Small intestine (tissue), 7 donors: ENCODE measurements at regions not wholly inside any gene's neighbourhood (a gene's known extent, or its start where the extent isn't known, plus 50 kb on each side); places are given as distances from the start of the nearest gene placed in this dataset.

Source experiments
- DNase-seq, 2 donors: peaks; one replicate each; pipeline versions ENCODE4 v3.0.0 to v3.0.0-alpha.2; 2013
- FAIRE-seq: peaks from 2 replicates; lab custom pipeline; 2012; peaks lifted over from hg19 to GRCh38; lab: Jason Lieb, UNC
- H3K27ac ChIP-seq, 3 donors: one replicate each; pipeline ENCODE4 v1.5.1; 2013; ENCODE audit warnings: low read length in 2 of 3, mild to moderate bottlenecking in 2 of 3, control low read depth in 1 of 3, inconsistent platforms in 1 of 3, low read depth in 1 of 3, moderate library complexity in 1 of 3
- H3K27me3 ChIP-seq, 3 donors: one replicate each; pipeline ENCODE4 v1.6.1; 2013; ENCODE audit warnings: low read length in 3 of 3, inconsistent platforms in 1 of 3; ENCODE audit not compliant: control insufficient read depth in 3 of 3, insufficient read depth in 3 of 3
- H3K36me3 ChIP-seq, 3 donors: one replicate each; pipeline ENCODE4 v1.6.1; 2013; ENCODE audit warnings: low read length in 3 of 3, inconsistent platforms in 1 of 3, low read depth in 1 of 3, mild to moderate bottlenecking in 1 of 3, moderate library complexity in 1 of 3; ENCODE audit not compliant: control insufficient read depth in 3 of 3, insufficient read depth in 2 of 3
- H3K4me1 ChIP-seq, 3 donors: one replicate each; pipeline ENCODE4 v1.6.1; 2013; ENCODE audit warnings: low read length in 2 of 3, inconsistent platforms in 1 of 3, low read depth in 1 of 3, mild to moderate bottlenecking in 1 of 3, moderate library complexity in 1 of 3; ENCODE audit not compliant: control insufficient read depth in 3 of 3, insufficient read depth in 2 of 3
- H3K4me3 ChIP-seq, 3 donors: one replicate each; pipeline ENCODE4 v1.5.1; 2013; ENCODE audit warnings: low read length in 3 of 3, control low read depth in 1 of 3, inconsistent platforms in 1 of 3, low read depth in 1 of 3, mild to moderate bottlenecking in 1 of 3, moderate library complexity in 1 of 3
- H3K9me3 ChIP-seq, 2 donors: one replicate each; pipeline ENCODE4 v1.6.1; 2013; ENCODE audit warnings: low read depth in 1 of 2, low read length in 1 of 2; ENCODE audit not compliant: control insufficient read depth in 2 of 2, insufficient read depth in 1 of 2
- WGBS, 3 donors: extraction: QIAGEN DNeasy Blood & Tissue Kit; methylation state at CpG; one replicate each; pipeline ENCODE4 v1.1.7; 2013; 5-methylcytosine and 5-hydroxymethylcytosine counted together
- donor health status: healthy with polysubstance abuse.
- donor health status: control.
- donor health status: control.
- donor health status: Bipolar disorder and iron deficiency.
- donor health status: healthy.

- no peak overlapping the region for H3K27ac ChIP-seq
- H3K4me3 ChIP-seq: no peak overlapping the region
- WGBS, 3 donors: 46 to 63% (median 58%) methylated on average over 3 of the region's 3 CpGs
- no peak for DNase-seq
- H3K9me3 ChIP-seq: no peaks in the 10 kb centered on the region
- no peak for FAIRE-seq
- H3K36me3 ChIP-seq: no peaks in the 10 kb centered on the region
- no peaks in the 10 kb centered on the region for H3K27me3 ChIP-seq
- H3K4me1 ChIP-seq: no peaks in the 10 kb centered on the region
Observed at GRCh38 chr6:104599821-104600638, 259.7 kb downstream of the HACE1 start.

- no peak for DNase-seq
- no peak for FAIRE-seq
- Histone ChIP-seq H3K4me3 (no peak overlapping the region), H3K27ac (no peak overlapping the region), H3K4me1 (no peaks in the 10 kb centered on the region), H3K27me3 (no peaks in the 10 kb centered on the region), H3K9me3 (no peaks in the 10 kb centered on the region), H3K36me3 (no peaks in the 10 kb centered on the region)
- WGBS, 3 donors: 39 to 64% (median 54%) methylated on average over 4 of the region's 4 CpGs
Observed at GRCh38 chr6:104597541-104598050, 262.1 kb downstream of the HACE1 start.

DNA sequence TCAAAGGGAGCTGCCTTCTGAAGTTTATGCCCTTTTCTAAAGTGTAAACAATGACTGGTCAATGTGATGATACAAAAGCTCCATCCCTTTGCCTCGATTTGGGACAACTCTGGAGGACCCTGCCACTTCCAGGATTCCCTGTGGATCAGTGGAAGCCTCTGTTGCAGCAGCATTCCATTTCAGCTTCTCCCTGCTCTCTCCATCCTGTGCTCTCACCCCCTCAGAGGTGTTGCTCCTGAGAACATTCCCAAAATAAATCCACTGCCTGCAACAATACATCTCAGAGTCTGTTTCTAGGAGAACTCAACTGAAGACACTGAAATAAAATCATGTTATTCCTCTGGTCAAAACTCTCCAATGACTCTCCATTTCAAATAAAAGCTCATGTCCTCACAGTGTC is 263.6 kb downstream of the HACE1 start:
- Histone ChIP-seq H3K27ac (no peak overlapping the region), H3K4me3 (no peak overlapping the region), H3K4me1 (no peaks in the 10 kb centered on the region), H3K9me3 (no peaks in the 10 kb centered on the region), H3K27me3 (no peaks in the 10 kb centered on the region), H3K36me3 (no peaks in the 10 kb centered on the region)
- DNase-seq (no peak), FAIRE-seq (no peak)
- WGBS, 3 donors: 4 to 38% (median 19%) methylated on average over 1 of the region's 1 CpG

DNA sequence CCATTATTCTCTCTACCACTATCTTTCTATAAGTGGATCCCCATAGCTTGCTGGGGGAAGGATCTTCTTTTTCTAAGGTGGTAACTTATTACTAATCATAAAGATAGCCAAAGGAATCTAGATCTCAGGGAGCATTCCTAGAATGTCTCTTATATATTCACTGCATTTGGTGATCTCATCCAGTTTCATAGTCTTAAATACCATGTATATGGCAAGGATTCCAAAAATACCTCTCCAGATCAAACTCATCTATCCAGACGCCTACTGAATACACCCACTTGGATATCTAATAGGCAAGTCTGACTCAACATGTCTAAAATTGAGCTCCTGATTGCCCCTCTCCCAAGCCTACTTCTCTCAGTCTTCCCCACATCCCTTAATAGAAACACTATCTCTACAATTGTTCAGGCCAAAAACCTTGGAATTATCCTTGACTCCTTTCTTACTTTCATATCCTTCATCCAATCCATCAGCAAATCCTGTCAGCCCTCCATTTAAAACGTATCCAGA is 264.4 kb downstream of the HACE1 start:
- Histone ChIP-seq H3K4me3 (no peak overlapping the region), H3K27me3 (no peaks in the 10 kb centered on the region), H3K27ac (no peak overlapping the region), H3K36me3 (no peaks in the 10 kb centered on the region), H3K9me3 (no peaks in the 10 kb centered on the region), H3K4me1 (no peaks in the 10 kb centered on the region)
- 64 to 84% (median 69%) methylated on average over 2 of the region's 2 CpGs for WGBS, 3 donors
- FAIRE-seq (no peak), DNase-seq (no peak)

DNA sequence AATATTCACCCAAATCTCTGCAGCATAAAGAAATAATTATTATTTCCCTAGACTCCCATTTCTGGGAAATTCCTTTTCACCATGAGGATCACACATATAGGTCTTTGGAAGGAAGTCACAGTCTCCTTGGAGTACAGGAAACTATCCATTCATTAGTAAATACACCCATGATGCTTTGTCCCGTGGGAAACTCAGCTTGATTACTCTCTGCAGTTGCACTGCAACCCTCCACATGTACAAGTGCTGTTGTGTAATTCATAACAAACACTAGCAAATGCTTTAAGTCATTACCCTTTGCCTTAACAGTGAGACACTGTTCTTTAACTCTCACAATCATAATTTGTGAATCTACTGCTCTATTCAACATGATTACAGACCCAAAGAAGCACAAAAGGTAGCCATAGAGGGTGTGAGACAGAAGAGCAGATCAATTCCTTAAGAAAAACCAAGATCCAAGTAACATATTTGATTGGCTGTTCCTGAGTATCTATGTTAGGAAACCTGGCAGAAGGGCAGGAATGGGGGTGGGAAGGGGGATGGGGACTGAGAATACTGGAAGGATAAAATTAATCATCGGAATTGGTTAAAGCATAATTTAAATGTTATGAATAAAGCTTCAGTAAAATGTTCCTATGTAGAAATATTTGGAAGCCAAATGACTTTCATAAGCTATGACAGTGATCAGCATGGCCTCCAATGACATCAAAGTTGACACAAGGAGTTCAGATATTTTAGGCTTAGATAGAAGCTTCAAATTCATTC is 268.0 kb downstream of the HACE1 start:
- Histone ChIP-seq H3K27me3 (no peaks in the 10 kb centered on the region), H3K4me3 (no peak overlapping the region), H3K27ac (no peak overlapping the region), H3K4me1 (no peaks in the 10 kb centered on the region), H3K9me3 (no peaks in the 10 kb centered on the region), H3K36me3 (no peaks in the 10 kb centered on the region)
- DNase-seq (no peak), FAIRE-seq (no peak)
- 44 to 53% (median 52%) methylated on average over 2 of the region's 2 CpGs for WGBS, 3 donors

DNA sequence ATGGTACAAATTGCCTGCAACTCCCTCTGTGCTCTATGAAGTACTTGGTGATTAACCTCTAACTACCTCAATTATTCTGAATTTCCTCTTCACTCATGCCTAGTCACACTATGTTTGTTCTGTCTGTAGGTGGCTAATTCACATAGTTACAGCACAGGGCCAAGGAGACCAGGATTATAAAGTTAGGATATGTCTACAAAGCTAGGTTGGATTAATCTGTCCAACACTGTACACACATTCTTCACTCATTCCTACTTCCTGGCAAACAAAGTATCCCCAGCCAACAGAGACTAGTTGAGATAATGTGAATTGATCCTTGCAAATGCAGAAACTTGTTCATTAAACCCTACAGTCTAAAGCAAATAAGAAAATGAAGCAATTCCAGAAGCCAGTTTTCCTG is 269.8 kb downstream of the HACE1 start:
- FAIRE-seq (no peak), DNase-seq (peak in 1 of 2 donors; percentile 5)
- no peaks in the 10 kb centered on the region for H3K4me1 ChIP-seq

DNA sequence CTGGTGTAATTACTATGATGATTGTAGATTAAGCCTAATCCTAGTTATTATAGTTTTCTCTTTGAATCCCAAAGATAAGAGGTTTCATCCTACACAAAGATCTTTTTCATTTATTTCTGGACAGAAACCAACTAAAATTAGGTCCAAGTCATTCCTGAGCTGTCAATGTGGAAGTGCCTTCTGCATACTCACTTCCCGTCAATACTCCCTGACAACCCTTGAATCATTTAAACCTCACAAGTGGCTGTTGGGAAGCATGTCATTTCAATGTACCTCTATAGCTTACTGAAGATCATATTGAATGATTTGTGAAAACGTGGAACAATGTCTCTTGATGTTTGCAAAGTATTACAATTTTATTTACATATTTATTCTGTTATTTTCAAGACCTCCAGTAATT is 274.1 kb downstream of the HACE1 start:
- no peak for FAIRE-seq
- H3K27me3 ChIP-seq: no peaks in the 10 kb centered on the region
- H3K27ac ChIP-seq: no peak overlapping the region
- H3K9me3 ChIP-seq: no peaks in the 10 kb centered on the region
- DNase-seq: no peak
- H3K4me3 ChIP-seq: no peak overlapping the region
- WGBS, 3 donors: 28 to 56% (median 34%) methylated on average over 2 of the region's 2 CpGs
- no peaks in the 10 kb centered on the region for H3K36me3 ChIP-seq
- H3K4me1 ChIP-seq: no peaks in the 10 kb centered on the region

More for the DNA sequence above, 269.8 kb downstream of the HACE1 start:
- Histone ChIP-seq H3K36me3 (no peaks in the 10 kb centered on the region), H3K4me3 (no peak overlapping the region), H3K9me3 (no peaks in the 10 kb centered on the region), H3K27me3 (no peaks in the 10 kb centered on the region), H3K27ac (no peak overlapping the region)

GRCh38 chr6:104580452-104580851 is 279.3 kb downstream of the HACE1 start:
- Histone ChIP-seq H3K4me3 (no peak overlapping the region), H3K27ac (no peak overlapping the region), H3K4me1 (no peaks in the 10 kb centered on the region), H3K9me3 (no peaks in the 10 kb centered on the region), H3K27me3 (no peaks in the 10 kb centered on the region), H3K36me3 (no peaks in the 10 kb centered on the region)
- FAIRE-seq (no peak), DNase-seq (no peak)
